Tibial nerve (tissue), 4 donors: ENCODE measurements at regions not wholly inside any gene's neighbourhood (a gene's known extent, or its start where the extent isn't known, plus 50 kb on each side); places are given as distances from the start of the nearest gene placed in this dataset.

ENCODE experiments used
- DNase-seq, 2 donors: peaks; one replicate each; pipeline ENCODE4 v3.0.0-alpha.2; 2019; ENCODE audit warnings: low spot score in 2 of 2
- H3K27ac ChIP-seq, 4 donors: fragments of 200-600 bp; sonication (generic) in 3 of 4; one replicate each; pipeline ENCODE4 v1.5.1; 2017 to 2019; ENCODE audit warnings: mild to moderate bottlenecking in 1 of 4
- H3K27me3 ChIP-seq, 2 donors: fragments of 200-600 bp; sonication (generic) in 1 of 2; one replicate each; pipeline versions ENCODE4 v1.5.1 to v1.6.0; 2017 to 2019
- H3K36me3 ChIP-seq, 3 donors: fragments of 200-600 bp; sonication (generic); one replicate each; pipeline ENCODE4 v1.5.1; 2018 to 2019
- H3K4me1 ChIP-seq, 4 donors: fragments of 200-600 bp; sonication (generic) in 3 of 4; one replicate each; pipeline ENCODE4 v1.5.1; 2017 to 2019
- H3K4me3 ChIP-seq, 4 donors: fragments of 200-600 bp; sonication (generic) in 3 of 4; one replicate each; pipeline ENCODE4 v1.5.1; 2017 to 2019; ENCODE audit warnings: mild to moderate bottlenecking in 1 of 4, moderate library complexity in 1 of 4
- H3K9me3 ChIP-seq, 4 donors: fragments of 200-600 bp; sonication (generic) in 3 of 4; one replicate each; pipeline ENCODE4 v1.5.1; 2017 to 2019
- EP300 ChIP-seq, 2 donors: sonication (generic); formaldehyde crosslinking; IDR thresholded peaks; one replicate each; pipeline ENCODE4 v1.6.1; 2017; ENCODE audit warnings: antibody characterized with exemption in 2 of 2, mild to moderate bottlenecking in 1 of 2
- POLR2A ChIP-seq, 2 donors: fragments of 450-650 bp; IDR thresholded peaks; one replicate each; pipeline ENCODE4 v1.6.1; 2017; ENCODE audit warnings: antibody characterized with exemption in 2 of 2, mild to moderate bottlenecking in 2 of 2, moderate library complexity in 2 of 2
- WGBS, 2 donors: methylation state at CpG; one replicate each; pipeline ENCODE4 v1.1.5; 2018; 5-methylcytosine and 5-hydroxymethylcytosine counted together
- TF ChIP-seq, protein P1 (sequence below), 5 experiments: fragments of 200-600 bp in 3 of 5; fragments of 450-650 bp in 2 of 5; sonication (generic) in 3 of 5; IDR thresholded peaks; one replicate each; pipeline ENCODE4 v1.5.1; 2016 to 2019; ENCODE audit warnings: antibody characterized with exemption in 5 of 5, mild to moderate bottlenecking in 3 of 5, moderate library complexity in 2 of 5

DNA sequence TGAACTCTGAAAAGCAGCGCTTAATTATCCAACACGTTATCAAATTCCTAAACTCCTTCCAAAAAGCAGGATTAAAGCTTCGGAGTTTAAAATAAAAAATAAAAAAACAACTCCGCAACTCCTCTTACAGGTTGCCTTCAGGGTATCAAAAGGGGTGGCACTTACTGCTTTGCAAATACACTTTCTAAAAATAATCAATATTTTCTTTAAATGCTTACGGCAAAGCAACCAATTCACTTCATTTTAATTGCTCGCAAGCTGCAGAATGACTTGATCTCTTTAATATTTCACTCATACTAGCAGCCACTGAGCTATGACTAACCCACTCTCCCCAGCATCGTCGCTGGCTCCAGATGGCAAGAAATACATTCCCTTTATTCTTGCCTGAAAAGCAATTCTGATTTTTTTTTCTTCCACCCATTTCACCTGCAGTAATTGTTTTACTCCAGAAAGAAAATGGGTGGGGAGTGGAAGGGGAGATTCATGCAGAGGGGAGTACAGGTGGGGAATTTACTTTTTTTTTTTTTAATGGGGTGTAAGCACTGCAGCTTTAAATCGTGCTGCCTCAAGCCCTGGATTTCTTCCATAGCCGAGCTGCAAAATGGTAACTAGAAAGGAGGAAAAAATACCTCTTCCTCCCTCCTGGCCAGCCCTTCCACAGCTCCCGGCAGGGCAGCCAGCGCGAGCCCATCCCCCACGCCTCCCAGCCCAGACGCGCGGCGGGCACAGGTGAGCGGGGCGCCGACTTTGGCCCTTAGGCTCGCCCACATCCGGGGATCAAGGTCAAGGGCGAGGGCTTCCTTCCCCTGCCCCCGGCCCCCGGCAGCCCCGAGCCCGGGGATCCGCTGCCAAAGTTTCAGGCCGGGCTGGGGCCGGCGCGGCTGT lies 54.2 kb upstream of the FHIP2A start:
- H3K4me1 ChIP-seq = peaks cover 0 to 17% (median 9%) of the 10 kb centered on the region in 4 donors
- H3K4me3 ChIP-seq = peak overlapping the region; percentile 38 to 90 (median 74)
- TF ChIP-seq POLR2A (IDR thresholded peaks at IDR 0.05) (no peak), EP300 (IDR thresholded peaks at IDR 0.05) (no peak)
- TF ChIP-seq, protein P1, sequence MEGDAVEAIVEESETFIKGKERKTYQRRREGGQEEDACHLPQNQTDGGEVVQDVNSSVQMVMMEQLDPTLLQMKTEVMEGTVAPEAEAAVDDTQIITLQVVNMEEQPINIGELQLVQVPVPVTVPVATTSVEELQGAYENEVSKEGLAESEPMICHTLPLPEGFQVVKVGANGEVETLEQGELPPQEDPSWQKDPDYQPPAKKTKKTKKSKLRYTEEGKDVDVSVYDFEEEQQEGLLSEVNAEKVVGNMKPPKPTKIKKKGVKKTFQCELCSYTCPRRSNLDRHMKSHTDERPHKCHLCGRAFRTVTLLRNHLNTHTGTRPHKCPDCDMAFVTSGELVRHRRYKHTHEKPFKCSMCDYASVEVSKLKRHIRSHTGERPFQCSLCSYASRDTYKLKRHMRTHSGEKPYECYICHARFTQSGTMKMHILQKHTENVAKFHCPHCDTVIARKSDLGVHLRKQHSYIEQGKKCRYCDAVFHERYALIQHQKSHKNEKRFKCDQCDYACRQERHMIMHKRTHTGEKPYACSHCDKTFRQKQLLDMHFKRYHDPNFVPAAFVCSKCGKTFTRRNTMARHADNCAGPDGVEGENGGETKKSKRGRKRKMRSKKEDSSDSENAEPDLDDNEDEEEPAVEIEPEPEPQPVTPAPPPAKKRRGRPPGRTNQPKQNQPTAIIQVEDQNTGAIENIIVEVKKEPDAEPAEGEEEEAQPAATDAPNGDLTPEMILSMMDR (IDR thresholded peaks at IDR 0.05) = no peak
- H3K9me3 ChIP-seq = no peaks in the 10 kb centered on the region
- peak overlapping the region in 2 of 4 donors; percentile 67 to 84 for H3K27ac ChIP-seq
- peaks cover 2 to 5% of the 10 kb centered on the region in 2 donors for H3K27me3 ChIP-seq
- 11 to 16% methylated on average over 24 to 29 of the region's 33 CpGs for WGBS, 2 donors
- DNase-seq = no peak
- H3K36me3 ChIP-seq = no peaks in the 10 kb centered on the region

DNA sequence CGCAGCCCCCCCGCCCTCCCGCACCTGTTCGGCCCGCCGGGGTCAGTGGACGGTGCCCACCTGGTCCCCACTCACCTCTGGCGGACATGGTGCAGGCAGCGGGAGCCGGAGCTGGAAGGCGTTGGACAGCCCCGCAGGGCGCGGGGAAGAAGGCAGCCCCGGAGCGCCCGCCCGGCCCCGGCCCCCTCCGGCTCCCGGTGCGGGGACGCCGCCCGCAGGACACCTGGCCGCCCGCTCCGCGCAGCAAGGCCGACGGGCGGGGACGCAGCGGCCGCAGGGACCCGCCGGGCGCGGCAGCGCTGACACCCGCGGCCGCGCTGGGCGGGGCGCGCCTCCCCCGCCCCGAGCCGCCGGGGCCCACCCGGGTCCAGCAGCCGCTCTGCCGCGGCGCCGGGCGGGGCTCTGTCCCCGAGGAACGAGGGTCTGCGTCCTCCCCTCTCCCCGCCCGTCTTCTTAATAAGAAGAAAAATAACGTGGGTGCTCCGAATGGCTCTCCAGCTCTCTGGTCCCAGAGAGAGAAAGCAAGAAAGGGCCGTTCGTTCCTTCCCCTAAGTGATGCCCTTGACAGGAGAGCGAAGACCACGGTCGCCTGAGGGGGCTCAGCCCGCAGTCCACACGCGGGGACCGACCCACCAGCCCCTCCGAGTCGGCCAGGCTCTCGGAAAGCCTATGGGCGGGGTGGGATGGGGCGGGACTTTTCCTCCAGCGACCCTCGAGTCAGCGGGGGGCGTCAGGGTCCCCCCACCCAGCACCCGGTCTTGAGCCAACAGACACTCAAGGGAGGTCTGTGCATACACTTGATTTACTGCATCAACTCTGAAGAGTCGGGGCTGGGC lies 53.4 kb upstream of the FHIP2A start:
- Histone ChIP-seq H3K27ac (peak overlapping the region in 3 of 4 donors; percentile 30 to 84 (median 67)), H3K36me3 (no peaks in the 10 kb centered on the region), H3K4me1 (peaks cover 0 to 17% (median 9%) of the 10 kb centered on the region in 4 donors), H3K9me3 (no peaks in the 10 kb centered on the region), H3K4me3 (peak overlapping the region; percentile 38 to 90 (median 74)), H3K27me3 (peaks cover 2 to 5% of the 10 kb centered on the region in 2 donors)
- no peak for TF ChIP-seq EP300 (IDR thresholded peaks at IDR 0.05)
- TF ChIP-seq, protein P1 (IDR thresholded peaks at IDR 0.05) = no peak
- TF ChIP-seq POLR2A (IDR thresholded peaks at IDR 0.05) = no peak
- DNase-seq = no peak
- 8 to 9% methylated on average over 12 to 17 of the region's 85 CpGs for WGBS, 2 donors

DNA sequence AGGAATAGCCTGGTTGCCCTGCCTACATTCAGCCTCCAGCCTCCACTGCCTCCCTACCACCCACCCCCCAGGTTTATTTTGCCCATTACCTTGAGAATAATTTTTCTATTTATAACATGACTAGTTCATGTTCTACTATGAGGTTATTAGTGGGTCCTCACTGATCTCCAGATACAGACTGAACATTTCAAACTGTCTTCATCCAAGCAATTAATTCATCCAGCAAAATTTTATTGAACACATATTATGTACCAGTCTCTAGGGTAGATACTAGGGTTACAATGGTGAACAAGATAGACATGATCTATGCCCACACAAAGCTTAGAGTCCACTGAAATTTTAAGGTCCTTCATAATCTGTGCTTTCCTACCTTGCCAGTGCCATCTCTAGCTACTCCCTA lies 51.6 kb upstream of the FHIP2A start:
- DNase-seq = no peak
- Histone ChIP-seq H3K27ac (no peak overlapping the region), H3K27me3 (peaks cover 2 to 5% of the 10 kb centered on the region in 2 donors), H3K9me3 (no peaks in the 10 kb centered on the region), H3K36me3 (no peaks in the 10 kb centered on the region), H3K4me1 (peaks cover 0 to 17% (median 9%) of the 10 kb centered on the region in 4 donors), H3K4me3 (no peak overlapping the region)
- no peak for TF ChIP-seq EP300 (IDR thresholded peaks at IDR 0.05)
- TF ChIP-seq POLR2A (IDR thresholded peaks at IDR 0.05) = no peak
- TF ChIP-seq, protein P1 (IDR thresholded peaks at IDR 0.05) = no peak

DNA sequence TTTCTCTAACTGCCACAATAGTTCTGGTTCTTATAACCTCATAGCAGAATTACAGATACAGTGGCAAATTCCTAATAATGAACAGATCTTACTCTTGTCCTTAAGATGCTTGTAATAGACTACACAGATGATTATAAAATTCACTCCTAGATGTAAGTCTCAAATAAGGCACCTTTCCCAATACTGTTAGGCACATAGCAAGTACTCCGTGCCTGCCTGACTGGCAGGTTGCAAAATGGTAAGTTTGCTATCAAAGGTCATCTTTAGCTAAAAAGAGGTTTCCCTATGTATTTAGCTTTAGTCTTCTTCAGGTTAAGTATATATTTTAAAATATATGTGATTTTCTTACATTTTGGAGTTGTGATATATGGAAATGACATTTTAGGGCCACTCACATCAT lies 50.4 kb upstream of the FHIP2A start:
- Histone ChIP-seq H3K9me3 (no peaks in the 10 kb centered on the region), H3K36me3 (no peaks in the 10 kb centered on the region), H3K4me1 (peaks cover 0 to 17% (median 9%) of the 10 kb centered on the region in 4 donors), H3K27me3 (peaks cover 2 to 5% of the 10 kb centered on the region in 2 donors), H3K27ac (no peak overlapping the region), H3K4me3 (no peak overlapping the region)
- TF ChIP-seq POLR2A (IDR thresholded peaks at IDR 0.05) = no peak
- TF ChIP-seq, protein P1 (IDR thresholded peaks at IDR 0.05) = no peak
- no peak for TF ChIP-seq EP300 (IDR thresholded peaks at IDR 0.05)
- WGBS, 2 donors = 93 to 100% methylated on average over 1 of the region's 1 CpG
- no peak for DNase-seq
